Endothelial cell (in vitro differentiated cells): ENCODE measurements at regions not wholly inside any gene's neighbourhood (a gene's known extent, or its start where the extent isn't known, plus 50 kb on each side); places are given as distances from the start of the nearest gene placed in this dataset.

Source experiments
- DNase-seq: peaks from one replicate; pipeline ENCODE4 v3.0.0; 2021; ENCODE audit warnings: low spot score
- H3K27ac Mint-ChIP-seq: one replicate; pipeline ENCODE4 v1.8.0; 2021; ENCODE audit warnings: mixed read lengths, inconsistent platforms; ENCODE audit not compliant: unreplicated experiment
- H3K27me3 Mint-ChIP-seq: one replicate; pipeline ENCODE4 v1.8.0; 2021; ENCODE audit warnings: mild to moderate bottlenecking, moderate library complexity, mixed read lengths, inconsistent platforms; ENCODE audit not compliant: unreplicated experiment
- H3K36me3 Mint-ChIP-seq: one replicate; pipeline ENCODE4 v1.8.0; 2021; ENCODE audit warnings: mild to moderate bottlenecking, low read depth, mixed read lengths, inconsistent platforms; ENCODE audit not compliant: unreplicated experiment
- H3K4me1 Mint-ChIP-seq: one replicate; pipeline ENCODE4 v1.8.0; 2021; ENCODE audit warnings: mild to moderate bottlenecking, mixed read lengths, inconsistent platforms; ENCODE audit not compliant: unreplicated experiment
- H3K4me3 Mint-ChIP-seq: one replicate; pipeline ENCODE4 v1.8.0; 2021; ENCODE audit warnings: mild to moderate bottlenecking, mixed read lengths, inconsistent platforms; ENCODE audit not compliant: unreplicated experiment
- H3K9me3 Mint-ChIP-seq: one replicate; pipeline ENCODE4 v1.8.0; 2021; ENCODE audit warnings: mixed read lengths, inconsistent platforms; ENCODE audit not compliant: unreplicated experiment
- CTCF ChIP-seq: fragments of 200-600 bp; sonication (generic); IDR thresholded peaks from one replicate; pipeline ENCODE4 v1.5.0; 2021; ENCODE audit warnings: antibody characterized with exemption; ENCODE audit not compliant: unreplicated experiment

DNA sequence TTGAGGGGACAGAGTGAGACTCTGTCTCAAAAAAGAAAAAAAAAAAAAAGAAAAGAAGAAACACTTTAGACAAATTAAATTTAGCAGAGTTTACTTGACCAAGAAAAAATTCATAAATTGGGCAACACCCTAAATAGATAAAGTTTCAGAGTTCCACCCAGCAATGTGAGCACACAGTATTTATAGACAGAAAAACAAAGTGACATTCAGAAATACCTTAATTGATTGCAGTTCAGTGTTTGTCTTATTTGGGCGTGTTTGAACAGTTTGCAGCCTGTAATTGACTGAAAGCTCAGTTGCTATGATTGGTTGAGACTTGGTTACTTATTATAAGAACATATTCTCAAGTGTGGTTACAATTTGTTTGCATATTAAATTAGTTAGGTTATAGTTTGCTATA is 603.5 kb upstream of the NEGR1 start:
- H3K9me3 Mint-ChIP-seq = no peaks in the 10 kb centered on the region
- H3K27me3 Mint-ChIP-seq = no peaks in the 10 kb centered on the region
- H3K27ac Mint-ChIP-seq = no peak overlapping the region
- no peaks in the 10 kb centered on the region for H3K4me1 Mint-ChIP-seq
- no peak for TF ChIP-seq CTCF
- no peaks in the 10 kb centered on the region for H3K36me3 Mint-ChIP-seq
- no peak for DNase-seq
- H3K4me3 Mint-ChIP-seq = no peak overlapping the region

DNA sequence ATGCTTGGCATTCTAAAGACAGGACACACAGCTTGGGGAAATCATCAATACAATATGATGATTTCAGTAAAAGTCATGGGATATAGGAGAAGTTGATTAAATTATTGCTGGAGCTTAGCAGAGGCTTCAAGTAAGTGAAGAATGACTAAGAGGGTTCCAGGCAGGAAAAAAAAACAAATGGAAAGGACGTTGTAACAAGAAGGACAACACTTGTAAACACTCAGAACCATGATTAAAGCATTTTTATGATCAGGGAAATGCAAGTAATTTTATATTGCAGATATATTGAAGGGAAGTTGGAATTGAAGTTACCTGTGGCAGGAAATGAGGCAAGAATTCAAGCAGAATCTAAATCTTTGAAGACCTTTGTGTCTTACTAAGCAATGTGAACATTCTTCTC is 602.7 kb upstream of the NEGR1 start:
- DNase-seq = no peak
- no peak overlapping the region for H3K27ac Mint-ChIP-seq
- no peaks in the 10 kb centered on the region for H3K36me3 Mint-ChIP-seq
- no peaks in the 10 kb centered on the region for H3K9me3 Mint-ChIP-seq
- no peaks in the 10 kb centered on the region for H3K4me1 Mint-ChIP-seq
- no peak for TF ChIP-seq CTCF
- H3K27me3 Mint-ChIP-seq = no peaks in the 10 kb centered on the region
- no peak overlapping the region for H3K4me3 Mint-ChIP-seq

DNA sequence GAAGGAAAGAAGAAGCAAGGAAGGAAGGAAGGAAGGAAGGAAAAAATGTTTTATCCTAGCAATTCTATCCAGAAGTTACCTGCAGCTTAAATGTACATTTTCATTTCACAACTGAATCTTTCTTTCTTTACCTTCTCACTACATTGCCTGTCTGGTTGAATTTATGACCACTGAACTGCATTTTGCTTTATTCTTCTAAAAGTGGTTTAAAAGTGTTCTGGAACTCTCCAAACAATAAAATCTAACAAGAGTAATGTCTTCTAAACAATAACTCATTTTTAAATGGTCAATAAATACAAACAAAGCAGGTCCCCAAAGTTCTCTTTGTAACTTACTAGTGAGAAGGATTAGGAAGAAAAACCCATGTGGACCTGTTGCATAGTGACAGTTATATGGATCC is 587.5 kb upstream of the NEGR1 start:
- Mint-ChIP-seq H3K4me1 (no peaks in the 10 kb centered on the region), H3K27me3 (no peaks in the 10 kb centered on the region), H3K9me3 (no peaks in the 10 kb centered on the region), H3K27ac (no peak overlapping the region), H3K4me3 (no peak overlapping the region), H3K36me3 (no peaks in the 10 kb centered on the region)
- TF ChIP-seq CTCF = no peak
- no peak for DNase-seq

GRCh38 chr1:72869441-72869840 is 587.1 kb upstream of the NEGR1 start:
- H3K4me3 Mint-ChIP-seq = no peak overlapping the region
- H3K27me3 Mint-ChIP-seq = no peaks in the 10 kb centered on the region
- no peaks in the 10 kb centered on the region for H3K9me3 Mint-ChIP-seq
- no peaks in the 10 kb centered on the region for H3K36me3 Mint-ChIP-seq
- no peak overlapping the region for H3K27ac Mint-ChIP-seq
- no peak for TF ChIP-seq CTCF
- H3K4me1 Mint-ChIP-seq = no peaks in the 10 kb centered on the region
- DNase-seq = no peak

DNA sequence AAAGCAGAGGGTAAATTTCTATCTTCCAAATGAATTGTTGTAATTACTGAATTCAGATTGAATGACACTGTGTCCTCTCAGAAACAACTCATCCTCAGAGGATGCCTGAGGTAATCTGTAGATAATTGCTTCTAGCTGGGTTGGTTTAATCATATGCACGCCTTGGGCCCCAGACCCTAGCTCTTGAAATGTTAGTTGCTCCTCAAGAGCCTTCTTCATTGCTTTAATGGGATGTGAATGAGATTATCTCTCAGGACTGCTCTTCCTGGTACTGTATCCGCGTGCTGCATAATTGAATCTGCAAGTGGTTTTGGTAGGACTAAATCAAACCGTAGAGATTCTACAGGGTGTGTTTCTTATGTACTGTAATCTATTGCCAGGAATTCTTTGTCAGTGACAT is 569.3 kb upstream of the NEGR1 start:
- H3K27ac Mint-ChIP-seq = no peak overlapping the region
- no peak for DNase-seq
- H3K27me3 Mint-ChIP-seq = peaks cover 1% of the 10 kb centered on the region
- H3K36me3 Mint-ChIP-seq = no peaks in the 10 kb centered on the region
- H3K4me1 Mint-ChIP-seq = no peaks in the 10 kb centered on the region
- H3K4me3 Mint-ChIP-seq = no peak overlapping the region
- H3K9me3 Mint-ChIP-seq = no peaks in the 10 kb centered on the region
- TF ChIP-seq CTCF = no peak
